CD4-positive, alpha-beta T cell treated with Interleukin-12 subunit alpha and Interleukin-12 subunit beta, for 1 hour (primary cell): ENCODE measurements at regions not wholly inside any gene's neighbourhood (a gene's known extent, or its start where the extent isn't known, plus 50 kb on each side); places are given as distances from the start of the nearest gene placed in this dataset.

ENCODE experiments used
- DNase-seq: peaks from one replicate; pipeline ENCODE4 v3.0.0-alpha.2; 2020

GRCh38 chr17:73758245-73758644 is 114.0 kb upstream of the SDK2 start:
- DNase-seq: no peak

GRCh38 chr17:73759324-73759723 is 115.1 kb upstream of the SDK2 start:
- DNase-seq: no peak

DNA sequence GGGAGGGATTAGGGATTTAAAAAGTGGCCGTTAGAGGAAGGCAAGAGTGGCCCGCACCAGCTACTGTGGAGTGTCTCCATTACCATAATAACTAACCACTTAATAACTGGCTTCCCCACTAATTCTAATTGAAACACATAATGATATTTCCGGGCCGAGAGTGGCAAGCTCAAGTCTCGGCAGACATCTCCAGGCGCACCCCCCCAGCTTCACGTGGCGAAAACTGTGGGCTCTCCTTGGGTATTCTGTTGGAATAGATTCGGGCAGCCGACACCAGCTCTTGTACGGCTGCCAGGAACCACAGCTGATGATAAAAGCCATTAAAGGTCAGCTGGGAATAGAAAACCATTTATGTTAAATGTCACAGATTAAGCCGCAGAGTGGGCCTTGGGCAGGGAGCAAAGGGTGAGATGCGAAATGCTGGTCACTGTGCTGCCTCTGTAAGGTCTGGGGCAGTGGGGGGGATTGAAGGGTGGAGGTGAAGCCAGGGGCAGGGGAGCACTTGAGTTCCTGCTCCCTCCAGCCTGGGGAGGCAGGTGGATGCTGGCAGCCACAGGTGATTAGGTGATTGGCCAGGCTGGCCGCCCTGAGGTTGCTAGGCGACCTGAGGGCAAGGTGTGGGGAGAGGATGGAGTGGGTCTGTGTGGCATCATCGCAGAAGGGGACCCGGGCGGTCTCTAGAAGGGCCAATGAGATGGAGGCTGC is 115.6 kb upstream of the SDK2 start:
- no peak for DNase-seq

GRCh38 chr17:73760439-73760758 is 116.2 kb upstream of the SDK2 start:
- no peak for DNase-seq

- no peak for DNase-seq
Observed at GRCh38 chr17:73765824-73766563, 121.7 kb upstream of the SDK2 start.

DNA sequence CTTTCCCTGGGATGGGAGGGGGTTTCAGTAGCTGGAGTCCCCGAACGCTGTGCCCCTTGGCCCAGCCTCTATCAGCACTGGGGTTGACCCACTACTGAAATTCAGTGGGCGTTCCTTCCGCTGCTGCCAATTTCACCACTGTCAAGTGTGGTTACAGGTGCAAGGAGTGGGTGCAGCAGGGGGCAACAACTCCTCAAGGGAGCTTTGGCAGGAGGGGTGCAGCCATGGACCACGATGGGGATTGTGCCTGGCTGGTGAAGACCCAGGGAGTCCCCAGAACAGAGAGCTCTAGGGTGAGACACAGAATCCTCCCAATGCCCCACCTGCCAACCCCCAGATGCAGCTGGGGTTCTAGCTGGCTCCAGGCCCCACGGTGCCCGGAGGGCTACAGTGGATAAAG is 123.5 kb upstream of the SDK2 start:
- no peak for DNase-seq

DNA sequence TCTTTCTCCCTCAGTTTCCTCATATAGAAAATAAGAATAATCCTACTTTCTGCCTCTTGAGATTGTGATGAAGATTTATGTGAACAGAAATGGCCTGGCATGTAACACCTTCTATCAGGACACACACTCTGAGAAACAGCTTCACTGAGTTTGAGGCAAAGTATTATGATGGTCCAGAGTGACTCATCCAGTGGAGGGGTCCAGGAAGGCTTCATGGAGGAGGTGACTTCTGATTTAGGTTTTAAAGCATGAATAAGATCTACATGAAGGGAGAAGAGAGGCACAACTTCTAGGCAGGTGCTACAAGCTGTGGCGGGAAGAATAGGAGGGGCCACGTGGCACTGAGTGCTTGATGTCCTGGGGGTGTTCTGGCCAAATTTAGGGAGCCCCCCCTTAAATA is 124.4 kb upstream of the SDK2 start:
- DNase-seq: no peak

- no peak for DNase-seq
Observed at GRCh38 chr17:73769479-73769878, 125.2 kb upstream of the SDK2 start.

- no peak for DNase-seq
Observed at GRCh38 chr17:73770115-73770848, 126.0 kb upstream of the SDK2 start.

- DNase-seq: no peak
Observed at GRCh38 chr17:73770849-73771229, 126.6 kb upstream of the SDK2 start.

DNA sequence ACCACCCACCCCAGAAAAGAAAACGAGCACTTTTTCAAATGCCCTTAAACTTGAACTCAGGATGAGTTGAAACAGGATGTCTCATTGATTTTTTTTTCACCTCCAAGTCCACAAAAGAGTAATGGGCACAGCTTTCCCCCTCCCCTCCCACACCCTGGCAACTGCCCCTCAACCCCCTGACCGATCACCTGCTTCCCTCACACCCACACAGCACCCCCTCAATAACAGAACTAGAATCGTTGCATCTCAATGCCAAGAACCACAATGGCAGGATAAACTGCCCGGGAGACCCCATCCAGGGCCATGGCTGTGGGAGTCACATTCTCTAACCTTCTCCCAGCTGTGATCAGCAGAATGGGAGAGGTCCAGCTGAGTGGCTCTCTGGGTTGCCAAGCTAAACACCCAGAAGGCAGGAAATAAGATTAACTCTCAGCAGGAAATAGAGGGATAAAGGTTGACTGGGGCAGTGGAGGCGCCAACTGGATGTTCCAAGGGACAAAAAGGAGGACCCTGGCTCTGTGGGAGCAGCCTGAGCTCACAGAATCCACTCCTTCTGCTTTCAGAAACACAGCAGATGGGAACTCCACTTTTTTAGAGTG is 128.0 kb upstream of the SDK2 start:
- DNase-seq: no peak

DNA sequence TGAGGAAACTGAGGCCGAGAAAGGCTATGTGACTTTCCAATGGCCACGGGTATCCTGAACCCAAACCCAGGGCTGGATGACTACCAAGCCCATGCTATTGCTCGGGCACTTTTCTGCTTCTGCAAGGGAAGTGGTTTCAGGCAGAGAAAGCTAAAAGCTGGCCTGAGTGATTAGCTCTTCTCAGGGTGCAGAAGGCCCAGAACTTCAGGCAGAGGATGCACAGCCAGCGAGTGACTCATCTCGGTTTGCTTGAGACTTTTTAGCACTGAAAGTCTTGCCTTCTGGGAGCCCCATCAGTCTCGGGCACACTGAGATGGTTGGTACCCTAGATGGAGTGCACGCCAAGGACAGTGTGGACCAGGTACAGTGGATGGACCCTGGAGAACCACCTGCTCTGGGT is 129.5 kb upstream of the SDK2 start:
- no peak for DNase-seq

GRCh38 chr17:73774852-73775251 is 130.6 kb upstream of the SDK2 start:
- no peak for DNase-seq

DNA sequence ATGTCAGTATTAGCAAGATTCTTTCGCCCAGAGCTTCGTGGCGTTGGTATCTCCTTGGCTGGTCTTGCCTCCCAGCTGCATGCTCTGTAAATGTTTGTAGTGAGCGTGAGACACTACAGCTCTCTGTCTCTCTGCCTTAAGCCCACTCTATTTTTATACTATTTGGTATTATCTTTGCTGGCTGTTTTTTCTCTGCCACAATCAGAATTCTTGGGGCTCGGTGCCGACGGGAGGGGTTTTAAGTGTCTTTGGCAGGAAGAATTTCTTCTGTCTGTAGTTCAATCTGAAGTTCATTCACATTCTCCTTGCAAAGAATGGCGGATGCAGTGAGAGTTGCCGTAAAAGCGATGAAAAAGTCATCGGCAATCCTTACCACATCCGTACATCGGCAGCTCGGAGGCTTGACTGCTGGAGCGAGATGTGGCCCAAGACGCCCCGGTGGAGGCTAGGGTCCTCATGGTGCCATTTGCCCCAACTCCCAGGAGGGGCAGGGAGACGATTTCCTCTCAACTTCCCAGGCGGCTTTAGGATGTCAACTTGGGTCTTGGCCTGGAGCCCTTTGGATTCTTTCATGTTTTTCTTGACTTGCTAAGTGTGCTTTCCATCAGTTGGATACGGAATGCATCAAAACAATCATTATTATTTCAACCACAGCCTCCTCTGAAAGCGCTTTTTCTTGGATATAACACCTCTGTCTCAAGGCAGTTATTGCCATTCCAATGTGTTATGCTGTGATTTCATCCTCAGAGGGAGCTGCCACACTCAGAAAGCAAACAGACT is 132.3 kb upstream of the SDK2 start:
- no peak for DNase-seq

GRCh38 chr17:73777131-73777449 is 132.8 kb upstream of the SDK2 start:
- no peak for DNase-seq

- DNase-seq: no peak
Observed at GRCh38 chr17:73782231-73782630, 138.0 kb upstream of the SDK2 start.

- DNase-seq: no peak
Observed at GRCh38 chr17:73782641-73783381, 138.6 kb upstream of the SDK2 start.

- no peak for DNase-seq
Observed at GRCh38 chr17:73783382-73783766, 139.1 kb upstream of the SDK2 start.

DNA sequence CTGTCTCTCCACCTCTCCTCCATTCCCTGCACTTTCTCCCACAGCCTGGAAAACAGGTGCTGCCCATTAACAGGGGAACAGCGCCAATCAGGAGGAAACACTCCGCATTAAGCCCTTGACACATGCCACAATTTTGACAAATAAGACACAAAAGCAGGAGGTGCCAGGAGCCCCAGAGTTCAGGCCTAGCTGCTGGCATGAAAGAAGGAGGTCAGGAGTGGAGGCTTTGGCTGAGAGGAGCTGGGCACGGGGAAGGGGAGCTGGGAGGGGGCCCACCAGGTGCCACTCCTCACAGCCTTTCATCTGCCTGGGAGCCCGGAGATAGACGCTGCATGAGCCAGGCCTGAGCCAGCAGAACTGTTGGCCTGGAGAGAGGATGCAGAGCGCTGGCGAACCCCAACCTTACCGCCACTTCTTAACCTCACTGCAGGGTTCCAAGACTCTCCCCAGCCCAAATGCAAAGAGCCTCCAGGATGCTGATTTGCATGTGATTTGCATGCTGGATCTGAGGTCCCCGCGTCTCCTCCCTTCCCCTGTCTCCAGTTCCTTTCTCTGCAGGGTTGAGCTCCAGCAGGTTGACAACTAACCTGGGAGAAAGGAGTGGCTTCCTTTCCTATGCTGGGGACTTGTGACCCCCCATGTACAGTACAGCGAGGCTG is 139.8 kb upstream of the SDK2 start:
- DNase-seq: no peak

DNA sequence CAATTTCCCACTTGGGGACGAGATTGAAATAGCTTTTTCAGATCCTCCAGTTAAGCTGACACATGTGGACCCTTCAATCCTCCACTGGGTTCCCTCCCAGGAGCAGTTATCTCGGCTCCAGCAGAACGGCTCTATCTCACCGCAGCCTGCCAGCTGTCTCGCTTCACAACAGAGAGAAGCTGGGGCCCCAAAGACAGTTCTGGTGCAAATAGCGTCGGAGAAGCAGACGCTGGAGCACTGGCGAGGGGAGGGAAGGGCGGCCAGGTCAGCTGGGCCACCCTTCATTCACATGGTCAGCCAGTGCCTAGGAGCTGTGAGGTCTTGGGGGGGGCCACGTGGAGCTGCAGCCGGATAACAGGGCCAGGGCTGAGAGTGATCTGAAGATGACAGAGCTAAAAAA is 141.3 kb upstream of the SDK2 start:
- no peak for DNase-seq

DNA sequence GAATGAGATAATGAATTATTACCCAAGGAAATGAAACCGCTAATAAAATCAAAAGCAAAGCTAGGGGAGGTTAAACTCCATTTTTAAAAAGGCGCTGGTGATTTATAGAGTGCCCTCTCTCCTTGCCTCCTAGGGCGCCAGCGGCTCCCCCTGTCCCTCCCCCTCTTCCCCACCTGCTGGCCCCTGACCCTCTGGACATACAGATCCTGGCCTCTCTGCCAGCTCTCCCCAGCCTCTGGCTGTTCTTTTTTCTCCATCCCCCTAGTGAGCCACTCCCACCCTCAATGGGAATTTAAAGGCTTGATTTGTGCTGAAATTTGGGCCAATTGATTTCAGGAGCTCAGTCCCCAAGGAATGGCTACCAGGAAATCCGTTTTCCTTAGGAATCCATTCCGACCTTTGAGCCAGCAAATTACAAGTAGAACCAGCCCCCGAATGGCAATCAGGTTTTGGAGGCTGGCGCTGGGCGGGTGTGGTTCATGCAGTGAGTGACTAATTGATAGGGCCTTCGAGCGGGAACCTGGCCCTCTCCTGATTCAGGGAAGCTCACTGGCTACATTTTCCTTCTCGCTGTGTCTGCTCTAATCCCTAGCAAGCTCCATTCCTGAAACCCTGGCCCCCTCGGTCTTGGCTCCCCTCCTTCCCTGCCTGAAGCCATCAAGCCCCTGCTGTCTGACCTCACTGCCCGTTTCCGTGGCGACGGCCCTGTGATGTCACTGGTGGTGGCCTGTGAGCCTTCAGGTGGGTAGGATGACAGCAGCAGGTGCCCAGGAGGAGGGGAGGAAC is 141.9 kb upstream of the SDK2 start:
- no peak for DNase-seq
